DND-41 (cell line): ENCODE measurements at regions not wholly inside any gene's neighbourhood (a gene's known extent, or its start where the extent isn't known, plus 50 kb on each side); places are given as distances from the start of the nearest gene placed in this dataset.

Experiments used
- ATAC-seq: fragments of 200-7000 bp; cut with Tn5 transposase; 3 replicates; pipeline ENCODE4 v1.9.1; 2021; ENCODE audit warnings: low read depth; ENCODE audit not compliant: insufficient read depth
- DNase-seq: peaks from one replicate; pipeline ENCODE4 v3.0.0-alpha.2; 2020
- H2AFZ ChIP-seq: 2 replicates; pipeline ENCODE4 v1.6.0; 2012; ENCODE audit warnings: low read depth, low read length
- H3K27ac ChIP-seq: 2 replicates; pipeline ENCODE4 v1.5.1; 2012; ENCODE audit warnings: low read length, inconsistent platforms
- H3K27me3 ChIP-seq: fragments of 200-600 bp; sonication (generic); 2 replicates; pipeline ENCODE4 v1.6.0; 2012; ENCODE audit warnings: low read length, mild to moderate bottlenecking, inconsistent platforms; ENCODE audit not compliant: insufficient read depth, poor library complexity
- H3K36me3 ChIP-seq: 2 replicates; pipeline ENCODE4 v1.5.1; 2012; ENCODE audit warnings: low read length, inconsistent platforms; ENCODE audit not compliant: insufficient read depth
- H3K4me1 ChIP-seq: 2 replicates; pipeline ENCODE4 v1.5.1; 2012; ENCODE audit warnings: mild to moderate bottlenecking, low read length; ENCODE audit not compliant: insufficient read depth
- H3K4me2 ChIP-seq: 2 replicates; pipeline ENCODE4 v1.6.0; 2012; ENCODE audit warnings: mild to moderate bottlenecking, moderate library complexity, low read length, inconsistent platforms; ENCODE audit not compliant: insufficient read depth
- H3K4me3 ChIP-seq, 2 experiments: fragments of 200-600 bp in 1 of 2; shearing (Covaris generic) in 1 of 2; 2 replicates each; pipeline ENCODE4 v1.5.1; 2012 to 2016; ENCODE audit warnings: inconsistent platforms in 2 of 2, low read length in 2 of 2, mild to moderate bottlenecking in 2 of 2, low read depth in 1 of 2, moderate library complexity in 1 of 2
- H3K79me2 ChIP-seq: 2 replicates; pipeline ENCODE4 v1.6.0; 2012; ENCODE audit warnings: low read length, inconsistent platforms; ENCODE audit not compliant: insufficient read depth
- H3K9ac ChIP-seq: 2 replicates; pipeline ENCODE4 v1.6.0; 2012; ENCODE audit warnings: low read depth, mild to moderate bottlenecking, inconsistent platforms, low read length, moderate library complexity
- H3K9me3 ChIP-seq: 2 replicates; pipeline ENCODE4 v1.5.1; 2012; ENCODE audit warnings: low read length, moderate library complexity, mild to moderate bottlenecking, inconsistent platforms; ENCODE audit not compliant: insufficient read depth, severe bottlenecking
- H4K20me1 ChIP-seq: 2 replicates; pipeline ENCODE4 v1.6.0; 2012; ENCODE audit warnings: low read length; ENCODE audit not compliant: insufficient read depth
- EZH2 ChIP-seq: IDR thresholded peaks from 3 replicates; pipeline ENCODE4 v1.6.1; 2012; ENCODE audit warnings: borderline replicate concordance, low read depth, mild to moderate bottlenecking, moderate library complexity, low read length, inconsistent platforms; ENCODE audit not compliant: severe bottlenecking
- TF ChIP-seq, protein P1 (sequence below): IDR thresholded peaks from 2 replicates; pipeline ENCODE4 v1.5.1; 2012; ENCODE audit warnings: borderline replicate concordance, low read length, moderate library complexity, mild to moderate bottlenecking; ENCODE audit not compliant: poor library complexity, severe bottlenecking; ENCODE audit errors: extremely low read depth

DNA sequence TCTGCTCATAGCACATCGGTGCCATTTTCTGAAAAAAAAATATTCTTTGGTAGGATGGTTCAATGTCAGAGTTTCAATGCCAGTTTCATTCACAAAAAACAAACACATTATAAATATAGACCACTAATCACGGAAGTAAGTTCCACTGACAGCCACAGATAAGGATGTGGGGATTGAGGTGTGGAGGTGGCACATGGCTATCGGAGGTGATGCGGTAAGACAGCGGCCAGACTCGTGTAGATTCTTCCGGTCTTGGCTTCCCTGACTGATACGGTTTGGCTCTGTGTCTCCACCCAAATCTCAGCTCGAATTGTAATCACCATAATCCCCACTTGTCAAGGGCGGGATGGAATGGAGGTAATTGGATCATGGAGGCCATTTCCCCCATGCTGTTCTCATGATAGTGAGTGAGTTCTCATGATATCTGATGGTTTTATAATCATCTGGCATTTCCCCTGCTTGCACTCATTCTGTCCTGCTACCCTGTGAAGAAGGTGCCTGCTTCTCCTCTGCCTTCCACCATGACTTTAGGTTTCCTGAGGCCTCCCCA is 693.4 kb downstream of the VRK1 start:
- peaks cover 10% of the 10 kb centered on the region; the same call in 1 of the 2 replicates for H3K4me1 ChIP-seq
- TF ChIP-seq EZH2 = no peak
- TF ChIP-seq, protein P1, sequence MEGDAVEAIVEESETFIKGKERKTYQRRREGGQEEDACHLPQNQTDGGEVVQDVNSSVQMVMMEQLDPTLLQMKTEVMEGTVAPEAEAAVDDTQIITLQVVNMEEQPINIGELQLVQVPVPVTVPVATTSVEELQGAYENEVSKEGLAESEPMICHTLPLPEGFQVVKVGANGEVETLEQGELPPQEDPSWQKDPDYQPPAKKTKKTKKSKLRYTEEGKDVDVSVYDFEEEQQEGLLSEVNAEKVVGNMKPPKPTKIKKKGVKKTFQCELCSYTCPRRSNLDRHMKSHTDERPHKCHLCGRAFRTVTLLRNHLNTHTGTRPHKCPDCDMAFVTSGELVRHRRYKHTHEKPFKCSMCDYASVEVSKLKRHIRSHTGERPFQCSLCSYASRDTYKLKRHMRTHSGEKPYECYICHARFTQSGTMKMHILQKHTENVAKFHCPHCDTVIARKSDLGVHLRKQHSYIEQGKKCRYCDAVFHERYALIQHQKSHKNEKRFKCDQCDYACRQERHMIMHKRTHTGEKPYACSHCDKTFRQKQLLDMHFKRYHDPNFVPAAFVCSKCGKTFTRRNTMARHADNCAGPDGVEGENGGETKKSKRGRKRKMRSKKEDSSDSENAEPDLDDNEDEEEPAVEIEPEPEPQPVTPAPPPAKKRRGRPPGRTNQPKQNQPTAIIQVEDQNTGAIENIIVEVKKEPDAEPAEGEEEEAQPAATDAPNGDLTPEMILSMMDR = no peak
- H3K4me2 ChIP-seq = no peak overlapping the region
- H3K27me3 ChIP-seq = no peaks in the 10 kb centered on the region
- ATAC-seq (no peak), DNase-seq (no peak)
- no peak overlapping the region for H3K9ac ChIP-seq
- no peak overlapping the region for H2AFZ ChIP-seq
- H3K36me3 ChIP-seq = no peaks in the 10 kb centered on the region
- H3K4me3 ChIP-seq = no peak overlapping the region
- H4K20me1 ChIP-seq = no peaks in the 10 kb centered on the region
- H3K9me3 ChIP-seq = peaks cover 9% of the 10 kb centered on the region
- no peak overlapping the region for H3K27ac ChIP-seq
- H3K79me2 ChIP-seq = no peaks in the 10 kb centered on the region

DNA sequence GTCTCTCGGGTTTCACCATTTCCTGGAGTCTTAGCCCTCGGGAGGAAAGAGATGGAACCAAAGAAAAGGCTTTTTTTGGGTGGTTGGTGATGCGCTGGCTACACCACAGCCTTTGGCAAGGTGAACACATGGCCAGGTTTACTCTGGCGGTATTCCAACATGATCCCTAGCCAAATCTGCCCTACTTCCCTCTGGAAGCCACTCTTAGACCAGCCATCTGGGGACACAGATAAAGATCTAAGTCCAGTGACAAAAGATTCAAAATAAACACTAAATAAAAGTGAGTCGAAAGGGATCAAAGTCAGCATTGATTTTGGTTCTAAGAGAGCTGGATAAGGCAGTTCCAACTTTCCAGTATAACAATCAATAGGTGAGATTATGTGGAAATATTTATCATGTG is 694.5 kb downstream of the VRK1 start:
- H3K4me3 ChIP-seq = no peak overlapping the region
- H3K27me3 ChIP-seq = no peaks in the 10 kb centered on the region
- TF ChIP-seq, protein P1 = no peak
- TF ChIP-seq EZH2 = no peak
- DNase-seq (no peak), ATAC-seq (no peak)
- H3K9me3 ChIP-seq = peaks cover 9% of the 10 kb centered on the region
- no peak overlapping the region for H2AFZ ChIP-seq
- no peaks in the 10 kb centered on the region for H4K20me1 ChIP-seq
- H3K9ac ChIP-seq = no peak overlapping the region
- no peak overlapping the region for H3K27ac ChIP-seq
- H3K36me3 ChIP-seq = no peaks in the 10 kb centered on the region
- H3K4me2 ChIP-seq = no peak overlapping the region
- peaks cover 10% of the 10 kb centered on the region; the same call in 1 of the 2 replicates for H3K4me1 ChIP-seq
- H3K79me2 ChIP-seq = no peaks in the 10 kb centered on the region

DNA sequence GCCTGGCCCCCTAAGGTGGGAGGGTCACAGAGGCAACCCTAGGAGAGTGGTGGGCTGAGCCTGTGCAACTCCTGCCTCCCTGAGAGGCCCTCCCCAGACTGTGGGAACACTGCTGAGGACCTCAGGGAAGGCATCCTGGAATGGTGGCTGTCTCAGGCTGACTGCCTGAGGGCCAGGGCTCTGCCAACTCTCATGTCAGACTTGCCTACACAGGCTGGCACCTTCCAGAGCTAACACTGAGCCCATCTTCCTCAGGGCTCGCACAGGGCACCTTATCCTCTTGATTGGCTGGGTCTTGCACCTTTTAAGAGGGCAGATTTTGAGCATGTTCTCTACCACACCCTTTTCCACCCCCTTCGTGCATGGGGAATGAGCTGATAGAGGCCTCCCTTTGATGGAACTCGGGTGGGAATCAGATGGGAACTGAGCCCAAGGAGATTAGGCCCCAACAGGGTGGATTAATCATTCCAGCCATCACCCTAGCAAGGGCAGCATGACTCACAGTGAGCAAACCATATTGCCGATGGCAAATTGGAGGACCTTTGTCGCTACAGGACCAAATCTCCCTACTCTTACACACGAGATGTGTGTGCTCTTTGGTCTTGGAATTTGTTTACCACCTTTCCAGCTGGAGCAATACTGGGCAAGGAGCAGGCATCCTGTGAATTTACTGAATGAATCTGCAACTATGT is 702.8 kb downstream of the VRK1 start:
- no peak for ATAC-seq
- Histone ChIP-seq H3K4me1 (peaks cover 3% of the 10 kb centered on the region; the same call in 1 of the 2 replicates), H3K4me3 (no peak overlapping the region), H3K4me2 (no peak overlapping the region), H3K27me3 (no peaks in the 10 kb centered on the region), H3K36me3 (no peaks in the 10 kb centered on the region), H3K27ac (no peak overlapping the region), H3K9me3 (no peaks in the 10 kb centered on the region), H2AFZ (no peak overlapping the region), H3K79me2 (no peaks in the 10 kb centered on the region), H4K20me1 (no peaks in the 10 kb centered on the region), H3K9ac (no peak overlapping the region)
- TF ChIP-seq, protein P1 = no peak
- no peak for TF ChIP-seq EZH2
- DNase-seq = no peak

DNA sequence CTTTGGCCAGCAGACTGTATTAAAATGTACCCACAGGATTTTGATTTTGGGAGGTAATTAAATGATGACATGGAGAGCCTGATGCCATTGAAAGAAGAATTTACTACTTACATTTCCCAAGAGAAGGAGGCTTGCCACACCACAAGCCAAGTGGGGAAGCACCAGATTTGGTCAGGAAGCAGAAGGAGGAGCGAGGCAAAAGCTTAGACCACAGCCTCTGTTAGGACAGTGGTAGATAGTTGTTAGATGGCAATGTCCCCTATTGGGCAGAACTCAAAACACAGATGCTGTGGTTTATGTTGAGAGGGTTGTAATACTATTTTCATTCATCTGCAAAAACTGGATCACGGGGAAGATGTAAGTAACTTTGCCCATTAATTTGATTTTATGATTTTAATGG is 709.4 kb downstream of the VRK1 start:
- no peak for ATAC-seq

More for the DNA sequence above, 709.4 kb downstream of the VRK1 start:
- Histone ChIP-seq H3K27me3 (no peaks in the 10 kb centered on the region), H3K36me3 (no peaks in the 10 kb centered on the region), H3K4me2 (no peak overlapping the region), H3K9ac (no peak overlapping the region), H3K4me3 (no peak overlapping the region), H3K27ac (no peak overlapping the region), H4K20me1 (no peaks in the 10 kb centered on the region), H3K9me3 (peaks cover 22% of the 10 kb centered on the region), H3K79me2 (no peaks in the 10 kb centered on the region), H2AFZ (no peak overlapping the region), H3K4me1 (peaks cover under 1% of the 10 kb centered on the region; the same call in 1 of the 2 replicates)
- no peak for TF ChIP-seq EZH2
- no peak for DNase-seq
